ENCODE measurements at regions not wholly inside any gene's neighbourhood (a gene's known extent, or its start where the extent isn't known, plus 50 kb on each side); places are given as distances from the start of the nearest gene placed in this dataset.

GRCh38 chr3:152773633-152774032 lies 61.3 kb upstream of the P2RY1 start:
- TF ChIP-seq, protein P1, sequence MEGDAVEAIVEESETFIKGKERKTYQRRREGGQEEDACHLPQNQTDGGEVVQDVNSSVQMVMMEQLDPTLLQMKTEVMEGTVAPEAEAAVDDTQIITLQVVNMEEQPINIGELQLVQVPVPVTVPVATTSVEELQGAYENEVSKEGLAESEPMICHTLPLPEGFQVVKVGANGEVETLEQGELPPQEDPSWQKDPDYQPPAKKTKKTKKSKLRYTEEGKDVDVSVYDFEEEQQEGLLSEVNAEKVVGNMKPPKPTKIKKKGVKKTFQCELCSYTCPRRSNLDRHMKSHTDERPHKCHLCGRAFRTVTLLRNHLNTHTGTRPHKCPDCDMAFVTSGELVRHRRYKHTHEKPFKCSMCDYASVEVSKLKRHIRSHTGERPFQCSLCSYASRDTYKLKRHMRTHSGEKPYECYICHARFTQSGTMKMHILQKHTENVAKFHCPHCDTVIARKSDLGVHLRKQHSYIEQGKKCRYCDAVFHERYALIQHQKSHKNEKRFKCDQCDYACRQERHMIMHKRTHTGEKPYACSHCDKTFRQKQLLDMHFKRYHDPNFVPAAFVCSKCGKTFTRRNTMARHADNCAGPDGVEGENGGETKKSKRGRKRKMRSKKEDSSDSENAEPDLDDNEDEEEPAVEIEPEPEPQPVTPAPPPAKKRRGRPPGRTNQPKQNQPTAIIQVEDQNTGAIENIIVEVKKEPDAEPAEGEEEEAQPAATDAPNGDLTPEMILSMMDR (IDR thresholded peaks at IDR 0.05) = no peak
- no peak for TF ChIP-seq POLR2A (IDR thresholded peaks at IDR 0.05)

All from uterus (tissue), 2 donors.